A549 (cell line): ENCODE measurements at regions not wholly inside any gene's neighbourhood (a gene's known extent, or its start where the extent isn't known, plus 50 kb on each side); places are given as distances from the start of the nearest gene placed in this dataset.

Experiments used
- ATAC-seq, 2 experiments: fragments of 200-7000 bp in 1 of 2; fragments of >200 bp in 1 of 2; cut with Nextera tagmentation in 1 of 2; cut with Tn5 transposase in 1 of 2; 3 replicates each; pipeline versions ENCODE4 v1.8.0 to v1.9.1; 2018 to 2020; ENCODE audit warnings: mild to moderate bottlenecking in 1 of 2, moderate library complexity in 1 of 2
- CTCF ChIA-PET: fragments of 300-600 bp; sonication (Branson Sonifier 250); formaldehyde crosslinking; extraction: SDS; loops from one replicate; lab custom pipeline; 2021; ENCODE audit warnings: antibody characterized with exemption, inconsistent platforms; lab: Yijun Ruan, JAX
- POLR2A ChIA-PET: fragments of 350-600 bp; formaldehyde crosslinking; extraction: SDS; loops from one replicate; lab custom pipeline; 2021; ENCODE audit warnings: antibody characterized with exemption, inconsistent platforms; lab: Yijun Ruan, JAX
- DNase-seq, 2 experiments: peaks; one replicate each; pipeline versions ENCODE4 v3.0.0 to v3.0.0-alpha.2; 2011 to 2016; ENCODE audit warnings: low read depth in 1 of 2, low spot score in 1 of 2
- FAIRE-seq: peaks from 2 replicates; lab custom pipeline; 2011; peaks lifted over from hg19 to GRCh38; lab: Jason Lieb, UNC
- H3K27ac ChIP-seq, 2 experiments: fragments of >200 bp; sonication (Bioruptor Twin); formaldehyde crosslinking; 3 replicates each; pipeline ENCODE4 v1.5.1; 2016 to 2017
- H3K4me1 ChIP-seq: fragments of >200 bp; sonication (Bioruptor Twin); formaldehyde crosslinking; 3 replicates; pipeline ENCODE4 v1.6.1; 2016
- H3K4me2 ChIP-seq: fragments of >200 bp; sonication (Bioruptor Twin); formaldehyde crosslinking; 3 replicates; pipeline ENCODE4 v1.6.1; 2016
- H3K4me3 ChIP-seq: fragments of >200 bp; sonication (Bioruptor Twin); formaldehyde crosslinking; 3 replicates; pipeline ENCODE4 v1.5.1; 2016
- H3K9me3 ChIP-seq: fragments of >200 bp; sonication (Bioruptor Twin); formaldehyde crosslinking; 3 replicates; pipeline ENCODE4 v1.6.1; 2016
- CBX2 ChIP-seq: fragments of 200-600 bp; sonication (generic); IDR thresholded peaks from 2 replicates; pipeline ENCODE4 v1.6.1; 2016; ENCODE audit warnings: low read depth, mild to moderate bottlenecking, borderline replicate concordance
- CBX8 ChIP-seq: fragments of 200-600 bp; sonication (generic); IDR thresholded peaks from 2 replicates; pipeline ENCODE4 v1.6.1; 2016
- CEBPB ChIP-seq, 2 experiments: fragments of >200 bp in 1 of 2; sonication (Bioruptor Twin) in 1 of 2; formaldehyde crosslinking in 1 of 2; IDR thresholded peaks; 2 replicates each; pipeline ENCODE4 v1.6.1; 2012 to 2016
- FOSL2 ChIP-seq, 2 experiments: fragments of 450-650 bp in 1 of 2; fragments of >200 bp in 1 of 2; sonication (Bioruptor Twin) in 1 of 2; formaldehyde crosslinking; IDR thresholded peaks; 2 replicates each; pipeline versions ENCODE4 v1.5.0 to v1.6.1; 2016 to 2020; ENCODE audit warnings: mild to moderate bottlenecking in 1 of 2, moderate library complexity in 1 of 2
- FOXS1 ChIP-seq: fragments of 250-450 bp; sonication (Bioruptor Pico); IDR thresholded peaks from 2 replicates; pipeline ENCODE4 v1.5.0; 2020; ENCODE audit warnings: mild to moderate bottlenecking, moderate library complexity
- HOXB13 ChIP-seq: fragments of 250-450 bp; sonication (Bioruptor Pico); IDR thresholded peaks from 2 replicates; pipeline ENCODE4 v1.5.0; 2020; ENCODE audit warnings: low read depth, mild to moderate bottlenecking, moderate library complexity
- JUN ChIP-seq, 2 experiments: fragments of >200 bp; sonication (Bioruptor Twin); formaldehyde crosslinking; IDR thresholded peaks; 2 replicates in 1 of 2; 3 replicates in 1 of 2; pipeline ENCODE4 v1.6.1; 2016 to 2017
- KDM5A ChIP-seq: fragments of 200-600 bp; sonication (generic); IDR thresholded peaks from 2 replicates; pipeline ENCODE4 v1.6.1; 2016; ENCODE audit warnings: antibody characterized with exemption, mild to moderate bottlenecking
- MAZ ChIP-seq: fragments of 150-350 bp; IDR thresholded peaks from 2 replicates; pipeline ENCODE4 v1.6.1; 2014; ENCODE audit warnings: antibody characterized with exemption, low read depth, low read length, borderline replicate concordance
- PHF8 ChIP-seq: fragments of 200-600 bp; sonication (generic); IDR thresholded peaks from 2 replicates; pipeline ENCODE4 v1.6.1; 2016; ENCODE audit warnings: low read depth, mild to moderate bottlenecking, antibody characterized with exemption, moderate library complexity, borderline replicate concordance
- POLR2A ChIP-seq: IDR thresholded peaks from 2 replicates; pipeline ENCODE4 v1.6.1; 2012; ENCODE audit warnings: mild to moderate bottlenecking, low read length
- RAD21 ChIP-seq, 2 experiments: fragments of >200 bp in 1 of 2; sonication (Bioruptor Twin) in 1 of 2; formaldehyde crosslinking in 1 of 2; IDR thresholded peaks in 1 of 2; conservative IDR thresholded peaks in 1 of 2; 2 replicates in 1 of 2; 3 replicates in 1 of 2; pipeline ENCODE4 v1.6.1; 2012 to 2018; ENCODE audit warnings: inconsistent platforms in 1 of 2
- RCOR1 ChIP-seq: fragments of 150-350 bp; IDR thresholded peaks from 2 replicates; pipeline ENCODE4 v1.6.1; 2014; ENCODE audit warnings: antibody characterized with exemption, low read length, low read depth
- REST ChIP-seq: fragments of 200-600 bp; sonication (generic); IDR thresholded peaks from 2 replicates; pipeline ENCODE4 v1.6.1; 2016; ENCODE audit warnings: antibody characterized with exemption, mild to moderate bottlenecking, moderate library complexity
- SMC3 ChIP-seq: fragments of >200 bp; sonication (Bioruptor Twin); formaldehyde crosslinking; IDR thresholded peaks from 3 replicates; pipeline ENCODE4 v1.6.1; 2018; ENCODE audit warnings: inconsistent platforms
- SREBF2 ChIP-seq: fragments of 450-650 bp; IDR thresholded peaks from 2 replicates; pipeline ENCODE4 v1.6.1; 2014; ENCODE audit warnings: mild to moderate bottlenecking, moderate library complexity
- ZC3H11A ChIP-seq: fragments of 450-650 bp; IDR thresholded peaks from 2 replicates; pipeline ENCODE4 v1.6.1; 2014; ENCODE audit warnings: antibody characterized with exemption, mild to moderate bottlenecking
- ZSCAN20 ChIP-seq: fragments of 250-450 bp; sonication (Bioruptor Pico); IDR thresholded peaks from 2 replicates; pipeline ENCODE4 v1.8.0; 2022; ENCODE audit warnings: mild to moderate bottlenecking, moderate library complexity
- WGBS: methylation state at CpG from one replicate; pipeline ENCODE4 v1.1.6; 2017; ENCODE audit errors: missing lambda C conversion rate; 5-methylcytosine and 5-hydroxymethylcytosine counted together
- TF ChIP-seq, protein P1 (sequence below): IDR thresholded peaks from 2 replicates; pipeline ENCODE4 v1.6.1; 2012
- TF ChIP-seq, protein P2 (sequence below): IDR thresholded peaks from 2 replicates; pipeline ENCODE4 v1.6.1; 2012; ENCODE audit warnings: low read depth, borderline replicate concordance

DNA sequence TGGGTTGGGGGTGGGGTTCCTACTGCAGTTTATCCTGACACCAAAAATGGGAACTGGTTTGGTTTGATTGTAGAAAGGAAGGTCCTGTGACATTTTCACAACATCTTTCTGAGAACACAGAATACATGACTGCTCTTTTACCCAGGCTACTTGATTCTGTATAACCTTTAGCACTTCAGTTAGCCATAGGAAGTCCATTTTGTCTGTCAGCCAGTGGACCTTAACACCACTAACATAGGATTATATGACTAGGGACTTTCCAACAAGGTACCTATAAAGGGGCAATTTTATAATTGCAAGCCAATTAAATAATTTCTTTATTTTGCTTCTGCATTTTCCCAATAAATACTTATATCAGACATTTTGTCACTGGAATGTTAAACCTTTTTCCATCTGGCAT is 489.2 kb upstream of the MIS18BP1 start:
- TF ChIP-seq KDM5A (no peak), CBX8 (no peak), SREBF2 (no peak), SMC3 (no peak), ZC3H11A (no peak), PHF8 (no peak), REST (no peak), FOXS1 (CRISPR knock-in tag) (no peak), RCOR1 (no peak), ZSCAN20 (CRISPR knock-in tag) (no peak), JUN (IDR thresholded peaks at IDR 0.05) (no peak), FOSL2 (IDR thresholded peaks at IDR 0.05) (no peak), FOSL2 (CRISPR knock-in tag; IDR thresholded peaks at IDR 0.05) (no peak), MAZ (no peak), CBX2 (no peak), CEBPB (IDR thresholded peaks at IDR 0.05) (no peak), RAD21 (conservative IDR thresholded peaks at IDR 0.05 in 1 of 2, IDR thresholded peaks at IDR 0.05 in 1 of 2) (no peak), POLR2A (no peak), HOXB13 (CRISPR knock-in tag) (no peak)
- TF ChIP-seq, protein P1, sequence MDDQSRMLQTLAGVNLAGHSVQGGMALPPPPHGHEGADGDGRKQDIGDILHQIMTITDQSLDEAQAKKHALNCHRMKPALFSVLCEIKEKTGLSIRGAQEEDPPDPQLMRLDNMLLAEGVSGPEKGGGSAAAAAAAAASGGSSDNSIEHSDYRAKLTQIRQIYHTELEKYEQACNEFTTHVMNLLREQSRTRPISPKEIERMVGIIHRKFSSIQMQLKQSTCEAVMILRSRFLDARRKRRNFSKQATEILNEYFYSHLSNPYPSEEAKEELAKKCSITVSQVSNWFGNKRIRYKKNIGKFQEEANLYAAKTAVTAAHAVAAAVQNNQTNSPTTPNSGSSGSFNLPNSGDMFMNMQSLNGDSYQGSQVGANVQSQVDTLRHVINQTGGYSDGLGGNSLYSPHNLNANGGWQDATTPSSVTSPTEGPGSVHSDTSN, result no peak
- TF ChIP-seq, protein P2, sequence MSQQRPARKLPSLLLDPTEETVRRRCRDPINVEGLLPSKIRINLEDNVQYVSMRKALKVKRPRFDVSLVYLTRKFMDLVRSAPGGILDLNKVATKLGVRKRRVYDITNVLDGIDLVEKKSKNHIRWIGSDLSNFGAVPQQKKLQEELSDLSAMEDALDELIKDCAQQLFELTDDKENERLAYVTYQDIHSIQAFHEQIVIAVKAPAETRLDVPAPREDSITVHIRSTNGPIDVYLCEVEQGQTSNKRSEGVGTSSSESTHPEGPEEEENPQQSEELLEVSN, result no peak
- TF ChIP-seq, all 56 proteins: peak for 0
- CTCF ChIA-PET, result no interaction called here
- H3K4me1 ChIP-seq, result no peaks in the 10 kb centered on the region
- POLR2A ChIA-PET, result no interaction called here
- no peaks in the 10 kb centered on the region; the same call in 2 of the 3 replicates for H3K9me3 ChIP-seq
- DNase-seq, result no peak
- no peak overlapping the region for H3K4me3 ChIP-seq
- no peak overlapping the region for H3K27ac ChIP-seq
- ATAC-seq, result no peak
- H3K4me2 ChIP-seq, result no peak overlapping the region
- no peak for FAIRE-seq

- no peak for TF ChIP-seq HOXB13 (CRISPR knock-in tag)
- ChIA-PET POLR2A (no interaction called here), CTCF (no interaction called here)
- Histone ChIP-seq H3K9me3 (no peaks in the 10 kb centered on the region), H3K4me1 (no peaks in the 10 kb centered on the region), H3K4me2 (no peak overlapping the region), H3K27ac (no peak overlapping the region), H3K4me3 (no peak overlapping the region)
- WGBS, result 20% methylated on average over 3 of the region's 3 CpGs
- no peak for DNase-seq
- ATAC-seq, result no peak
- no peak for FAIRE-seq
Measured at GRCh38 chr14:45728434-45729225, 475.6 kb upstream of the MIS18BP1 start.
